Right lobe of liver (tissue), 4 donors: ENCODE measurements at regions not wholly inside any gene's neighbourhood (a gene's known extent, or its start where the extent isn't known, plus 50 kb on each side); places are given as distances from the start of the nearest gene placed in this dataset.

Experiments used
- POLR2A ChIP-seq: fragments of 450-650 bp; IDR thresholded peaks from one replicate; pipeline ENCODE4 v1.6.1; 2017; ENCODE audit warnings: antibody characterized with exemption, mild to moderate bottlenecking
- TF ChIP-seq, protein P1 (sequence below), 4 donors: fragments of 200-600 bp in 3 of 4; fragments of 450-650 bp in 1 of 4; IDR thresholded peaks; one replicate each; pipeline versions ENCODE4 v1.5.1 to v1.8.0; 2016 to 2022; ENCODE audit warnings: antibody characterized with exemption in 4 of 4, mild to moderate bottlenecking in 2 of 4
- donor health status: DM: no; HTN: no; CAD: no.
- donor health status: DM: no; HTN: no; CAD: no.
- donor health status: DM: no; HTN: yes; CAD: no.

DNA sequence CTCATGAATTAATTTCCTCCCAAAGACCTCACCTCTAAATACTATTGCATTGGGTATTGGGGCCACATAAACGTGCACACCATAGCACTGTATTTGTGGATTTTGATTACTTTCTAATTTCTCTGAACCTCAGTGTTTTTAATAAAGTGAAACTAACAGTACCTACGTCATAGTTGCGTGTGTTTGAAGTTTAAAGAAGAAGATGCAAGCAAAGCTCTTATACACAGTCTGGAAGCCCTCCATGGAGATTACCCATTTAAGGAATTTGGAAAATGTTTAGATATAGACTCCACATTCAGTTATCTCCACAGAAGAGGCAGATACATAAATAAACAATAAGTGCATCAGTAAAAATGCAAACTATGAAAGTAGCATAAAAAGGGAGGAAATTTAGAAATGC is 581.1 kb upstream of the GBE1 start:
- TF ChIP-seq POLR2A: no peak
- TF ChIP-seq, protein P1, sequence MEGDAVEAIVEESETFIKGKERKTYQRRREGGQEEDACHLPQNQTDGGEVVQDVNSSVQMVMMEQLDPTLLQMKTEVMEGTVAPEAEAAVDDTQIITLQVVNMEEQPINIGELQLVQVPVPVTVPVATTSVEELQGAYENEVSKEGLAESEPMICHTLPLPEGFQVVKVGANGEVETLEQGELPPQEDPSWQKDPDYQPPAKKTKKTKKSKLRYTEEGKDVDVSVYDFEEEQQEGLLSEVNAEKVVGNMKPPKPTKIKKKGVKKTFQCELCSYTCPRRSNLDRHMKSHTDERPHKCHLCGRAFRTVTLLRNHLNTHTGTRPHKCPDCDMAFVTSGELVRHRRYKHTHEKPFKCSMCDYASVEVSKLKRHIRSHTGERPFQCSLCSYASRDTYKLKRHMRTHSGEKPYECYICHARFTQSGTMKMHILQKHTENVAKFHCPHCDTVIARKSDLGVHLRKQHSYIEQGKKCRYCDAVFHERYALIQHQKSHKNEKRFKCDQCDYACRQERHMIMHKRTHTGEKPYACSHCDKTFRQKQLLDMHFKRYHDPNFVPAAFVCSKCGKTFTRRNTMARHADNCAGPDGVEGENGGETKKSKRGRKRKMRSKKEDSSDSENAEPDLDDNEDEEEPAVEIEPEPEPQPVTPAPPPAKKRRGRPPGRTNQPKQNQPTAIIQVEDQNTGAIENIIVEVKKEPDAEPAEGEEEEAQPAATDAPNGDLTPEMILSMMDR (IDR thresholded peaks at IDR 0.05): no peak
